ENCODE measurements at regions not wholly inside any gene's neighbourhood (a gene's known extent, or its start where the extent isn't known, plus 50 kb on each side); places are given as distances from the start of the nearest gene placed in this dataset.
"Not testable (repeated sequence)": the region's sequence is repeated elsewhere in the genome, so short reads cannot be mapped to it uniquely, and the experiment has no call there.

DNA sequence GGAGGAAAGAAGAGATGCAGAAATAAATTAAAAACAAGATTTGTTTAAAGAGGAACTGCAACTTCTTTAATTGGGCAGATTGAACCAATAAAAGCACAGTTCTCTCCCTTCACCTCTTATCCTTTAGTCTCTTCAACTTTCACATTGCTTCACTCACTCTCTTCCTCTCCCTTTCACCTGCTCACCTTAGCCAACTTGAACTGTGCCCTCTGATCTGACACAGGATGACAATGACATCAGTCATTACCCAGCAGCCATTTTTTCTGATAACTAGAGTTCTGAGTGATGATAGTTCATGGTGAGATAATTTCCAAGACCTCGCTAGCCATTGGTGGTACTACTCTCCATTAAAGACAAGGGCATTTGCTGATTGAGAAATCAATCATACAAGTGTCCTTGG, 134.9 kb upstream of the NBPF26 start:
- not testable (repeated sequence) for ATAC-seq, H3K4me3 Mint-ChIP-seq, H3K27ac Mint-ChIP-seq, H3K9me3 Mint-ChIP-seq, H3K27me3 Mint-ChIP-seq, H3K4me1 Mint-ChIP-seq, H3K36me3 Mint-ChIP-seq

DNA sequence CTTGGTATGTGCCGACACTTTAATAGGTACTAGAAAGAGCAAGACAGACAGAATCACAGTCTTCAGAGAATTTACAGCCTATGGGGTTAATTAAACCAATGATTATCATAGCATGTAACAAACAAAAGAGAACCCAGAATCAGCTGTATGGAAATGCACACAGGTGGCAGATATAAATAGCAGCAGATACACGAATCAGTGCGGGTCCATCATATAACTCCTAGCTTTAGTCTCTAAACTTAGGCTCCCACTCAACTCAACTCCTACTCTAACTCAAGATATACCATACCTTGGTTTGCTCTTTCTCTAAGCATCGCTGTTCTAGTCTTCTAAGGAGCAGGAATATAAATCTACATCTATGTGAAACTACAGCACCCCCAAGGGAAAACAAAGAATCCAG, 132.0 kb upstream of the NBPF26 start:
- not testable (repeated sequence) for H3K27me3 Mint-ChIP-seq, H3K27ac Mint-ChIP-seq, H3K9me3 Mint-ChIP-seq, H3K4me1 Mint-ChIP-seq, H3K36me3 Mint-ChIP-seq, H3K4me3 Mint-ChIP-seq
- peak; percentile 60 for ATAC-seq

DNA sequence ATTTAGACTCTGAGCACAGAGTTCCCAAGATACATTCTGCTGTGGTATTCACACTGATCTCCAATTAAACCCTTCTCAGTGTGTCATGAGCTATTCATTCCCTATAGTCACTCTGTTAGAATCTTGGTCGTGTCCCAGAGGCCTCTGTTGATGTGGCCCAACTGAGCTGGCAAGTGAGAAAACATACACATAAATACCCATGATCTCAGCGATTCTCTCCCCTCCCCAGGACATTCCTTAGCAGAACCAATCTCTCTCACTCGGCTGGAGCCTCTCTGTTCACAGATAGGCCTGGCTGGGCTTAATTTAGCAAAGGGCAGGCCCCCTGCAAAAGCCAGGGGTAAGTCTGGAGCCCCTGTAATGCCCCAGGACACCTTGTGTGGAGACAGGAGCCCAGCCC, 130.8 kb upstream of the NBPF26 start:
- not testable (repeated sequence) for H3K4me3 Mint-ChIP-seq, H3K27ac Mint-ChIP-seq, H3K9me3 Mint-ChIP-seq, H3K4me1 Mint-ChIP-seq, ATAC-seq, H3K27me3 Mint-ChIP-seq, H3K36me3 Mint-ChIP-seq

DNA sequence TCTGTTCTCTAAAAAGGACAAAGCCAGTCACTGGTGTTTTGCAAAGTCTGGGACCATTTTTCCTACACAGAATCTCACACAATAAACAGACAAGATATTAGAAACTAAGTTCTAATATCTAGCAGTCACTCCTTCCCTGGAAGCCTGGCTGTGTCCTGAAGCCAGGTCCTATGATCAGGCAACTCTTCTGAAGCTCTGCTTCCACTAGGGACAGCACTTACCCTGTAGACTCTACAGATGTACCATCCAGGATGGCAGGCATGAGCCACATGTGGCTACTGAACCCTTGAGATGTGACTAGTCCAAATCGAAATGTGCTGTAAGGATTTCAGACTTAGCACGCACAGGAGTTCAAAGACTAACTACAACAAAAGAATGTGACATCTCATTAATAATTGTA, 130.1 kb upstream of the NBPF26 start:
- H3K36me3 Mint-ChIP-seq, ATAC-seq, H3K27me3 Mint-ChIP-seq, H3K4me3 Mint-ChIP-seq, H3K4me1 Mint-ChIP-seq, H3K9me3 Mint-ChIP-seq, H3K27ac Mint-ChIP-seq: not testable (repeated sequence)

DNA sequence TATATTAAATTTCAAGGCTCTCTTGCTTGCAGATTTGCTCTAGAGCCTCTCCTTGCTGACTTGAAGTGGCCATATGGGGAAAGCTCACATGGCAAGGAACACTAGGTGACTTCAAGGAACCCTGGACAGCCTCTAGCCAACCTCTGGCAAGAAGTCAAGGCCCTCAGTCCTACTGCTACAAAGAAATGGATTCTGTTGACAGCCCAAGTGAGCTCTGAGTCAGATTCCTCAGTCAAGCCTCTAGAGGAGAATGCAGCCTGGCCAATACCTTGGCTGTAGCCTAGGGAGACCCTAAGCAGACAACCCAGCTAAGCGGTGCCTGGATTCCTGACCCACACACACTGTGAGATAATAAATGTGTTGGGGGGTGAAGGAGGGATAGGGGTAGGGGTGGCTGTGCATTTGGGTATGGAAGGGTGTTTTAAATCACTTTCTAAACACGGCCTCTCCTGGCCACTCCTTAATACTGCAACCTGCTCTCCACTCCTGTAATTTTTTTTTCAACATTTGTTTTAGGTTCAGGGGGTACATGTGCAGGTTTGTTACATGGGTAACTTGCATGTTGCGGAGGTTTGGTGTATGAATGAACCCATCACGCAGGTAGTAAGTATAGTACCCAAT, 125.3 kb upstream of the NBPF26 start:
- not testable (repeated sequence) for H3K9me3 Mint-ChIP-seq, H3K4me1 Mint-ChIP-seq, H3K4me3 Mint-ChIP-seq, ATAC-seq, H3K36me3 Mint-ChIP-seq, H3K27me3 Mint-ChIP-seq, H3K27ac Mint-ChIP-seq

DNA sequence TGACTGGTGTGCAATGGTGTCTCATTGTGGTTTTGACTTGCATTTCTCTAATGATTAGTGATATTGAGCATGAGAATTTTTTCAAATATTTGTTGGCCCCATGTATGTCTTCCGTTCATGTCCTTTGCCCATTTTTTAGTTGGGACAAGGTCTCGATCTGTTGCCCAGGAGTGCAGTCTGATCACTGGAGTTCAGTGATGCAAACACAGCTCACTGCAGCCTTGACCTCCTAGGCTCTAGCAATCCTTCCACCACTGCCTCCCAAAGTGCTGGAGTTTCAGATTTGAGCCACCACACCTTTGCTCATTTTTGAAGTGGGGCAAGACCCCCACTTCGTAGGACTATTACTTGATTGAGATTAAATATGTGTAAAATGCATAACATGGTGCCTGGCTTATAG, 124.2 kb upstream of the NBPF26 start:
- not testable (repeated sequence) for H3K9me3 Mint-ChIP-seq, ATAC-seq, H3K4me3 Mint-ChIP-seq, H3K36me3 Mint-ChIP-seq, H3K27ac Mint-ChIP-seq, H3K4me1 Mint-ChIP-seq, H3K27me3 Mint-ChIP-seq

DNA sequence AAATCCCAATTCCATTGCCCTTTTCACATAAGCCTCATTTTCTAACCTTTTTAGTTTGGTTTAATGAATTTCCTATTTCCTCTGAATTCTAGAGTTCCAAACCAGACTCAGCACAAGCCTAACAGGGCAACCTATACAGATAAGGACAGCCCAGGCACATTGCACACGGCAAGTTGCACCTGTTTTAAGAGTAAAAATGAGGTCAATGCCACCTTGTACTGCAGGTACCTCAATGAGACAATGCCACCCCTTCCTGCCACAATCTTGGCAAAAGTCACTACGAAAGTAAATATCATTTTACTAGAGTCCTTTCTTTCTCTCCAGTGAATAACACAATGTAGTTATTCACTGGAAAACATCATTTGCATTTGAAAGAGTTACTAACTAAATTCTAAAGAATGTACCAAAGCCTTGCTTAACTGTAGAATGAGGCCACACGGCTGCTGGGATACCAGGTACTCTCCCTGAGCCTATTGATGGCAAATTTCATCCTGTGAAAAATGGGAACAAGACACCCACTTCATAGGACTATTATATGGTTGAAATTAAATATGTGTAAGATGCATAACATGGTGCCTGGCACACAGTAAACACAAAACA, 123.2 kb upstream of the NBPF26 start:
- H3K4me3 Mint-ChIP-seq, H3K36me3 Mint-ChIP-seq, H3K27ac Mint-ChIP-seq, H3K4me1 Mint-ChIP-seq, H3K27me3 Mint-ChIP-seq, ATAC-seq, H3K9me3 Mint-ChIP-seq: not testable (repeated sequence)

DNA sequence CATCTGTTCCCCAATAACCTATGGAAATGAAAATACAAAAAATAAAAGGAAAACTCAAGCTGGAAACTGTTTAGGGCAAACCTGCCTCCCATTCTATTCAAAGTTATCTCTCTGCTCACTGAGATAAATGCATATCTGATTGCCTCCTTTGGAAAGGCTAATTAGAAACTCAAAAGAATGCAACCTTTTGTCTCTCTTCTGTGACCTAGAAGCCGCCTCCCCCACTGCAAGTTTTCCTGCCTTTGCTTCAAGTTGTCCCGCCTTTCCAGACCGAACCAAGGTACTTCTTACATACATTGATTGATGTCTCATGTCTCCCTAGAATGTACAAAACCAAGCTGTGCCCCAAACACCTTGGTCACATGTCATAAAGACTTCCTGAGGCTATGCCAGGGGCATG, 115.9 kb upstream of the NBPF26 start:
- not testable (repeated sequence) for H3K27me3 Mint-ChIP-seq, ATAC-seq, H3K9me3 Mint-ChIP-seq, H3K4me3 Mint-ChIP-seq, H3K36me3 Mint-ChIP-seq, H3K27ac Mint-ChIP-seq, H3K4me1 Mint-ChIP-seq

DNA sequence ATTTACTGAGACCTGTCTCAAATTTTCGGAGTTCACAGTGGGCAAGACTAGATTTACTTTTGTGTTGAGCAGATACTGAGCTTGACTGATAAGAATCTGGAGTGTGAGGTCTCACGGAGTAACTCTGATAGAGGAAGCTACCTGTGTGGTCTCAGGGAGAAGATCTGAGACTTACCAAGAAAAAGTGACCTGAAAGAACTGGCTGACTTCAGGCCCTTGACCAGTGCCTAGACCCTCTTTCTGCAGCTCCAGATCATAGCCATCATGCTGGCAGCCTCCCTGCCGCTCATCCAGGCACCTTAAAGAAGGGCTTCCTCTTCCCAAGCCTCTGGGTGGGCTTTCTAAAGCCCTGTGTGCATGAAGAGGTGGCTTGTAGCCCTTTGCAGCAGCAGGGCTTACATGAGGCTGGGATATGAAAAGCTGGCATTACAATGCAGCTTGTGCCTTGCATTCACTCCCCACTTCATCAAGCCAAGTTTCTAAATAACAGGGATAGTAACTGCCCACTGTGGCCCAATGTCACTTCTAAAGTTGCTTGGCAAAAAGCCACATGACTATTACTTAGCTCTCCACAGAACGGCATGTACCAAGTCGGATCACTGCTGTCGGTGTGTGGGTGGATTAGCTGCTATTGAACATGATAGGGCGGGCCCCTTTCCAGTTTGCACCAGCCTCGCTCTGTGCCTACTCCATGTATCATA, 115.3 kb upstream of the NBPF26 start:
- ATAC-seq = peak; percentile 27
- H3K27me3 Mint-ChIP-seq, H3K4me3 Mint-ChIP-seq, H3K4me1 Mint-ChIP-seq, H3K9me3 Mint-ChIP-seq, H3K27ac Mint-ChIP-seq, H3K36me3 Mint-ChIP-seq: not testable (repeated sequence)

DNA sequence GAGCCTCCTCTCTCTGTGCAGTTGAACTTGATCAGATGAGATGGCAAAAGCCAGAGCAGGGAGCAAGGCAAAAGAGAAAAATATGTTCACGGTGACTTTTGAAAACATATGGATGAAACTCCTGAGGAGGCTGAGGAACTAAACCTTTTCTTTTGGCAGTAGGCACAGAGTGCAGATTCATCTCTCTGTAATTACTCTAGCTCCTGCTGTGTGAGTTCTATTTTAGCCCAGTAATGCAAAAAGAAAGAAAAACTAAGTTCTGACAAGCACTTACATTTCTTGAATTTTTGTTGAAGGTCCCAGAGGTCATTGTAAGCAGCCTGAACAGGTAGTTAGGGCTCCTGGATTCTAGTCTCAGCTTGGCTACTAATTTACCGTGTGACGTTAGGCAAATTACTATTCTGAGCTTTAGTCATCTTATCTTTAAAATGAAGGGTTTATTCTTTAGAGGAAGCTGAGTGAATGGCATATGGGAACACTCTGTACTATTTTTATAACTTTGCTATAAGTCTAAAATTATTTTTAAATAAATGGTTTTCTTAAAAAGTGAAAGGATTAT, 114.7 kb upstream of the NBPF26 start:
- not testable (repeated sequence) for H3K36me3 Mint-ChIP-seq, H3K27me3 Mint-ChIP-seq, ATAC-seq, H3K4me3 Mint-ChIP-seq, H3K9me3 Mint-ChIP-seq, H3K27ac Mint-ChIP-seq, H3K4me1 Mint-ChIP-seq

DNA sequence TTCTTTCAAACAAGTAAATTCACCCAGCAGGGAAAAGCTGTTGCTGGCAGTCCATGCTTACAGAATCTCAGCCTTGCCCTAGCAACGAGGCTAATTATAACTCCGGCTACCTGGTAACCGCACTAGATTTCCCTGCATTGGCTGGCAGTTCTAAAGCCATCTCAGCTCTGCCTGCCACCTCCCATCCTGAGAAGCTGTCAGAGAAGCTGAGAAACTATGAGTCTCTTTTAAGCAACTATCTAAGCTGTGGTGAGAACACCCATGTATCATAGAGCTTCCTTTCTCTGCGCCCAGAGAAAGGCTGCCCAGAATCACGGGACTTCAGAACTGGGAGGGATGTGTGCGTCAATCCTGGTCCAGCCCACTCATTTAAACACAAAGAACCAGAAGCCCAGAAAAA, 113.9 kb upstream of the NBPF26 start:
- not testable (repeated sequence) for ATAC-seq, H3K36me3 Mint-ChIP-seq, H3K9me3 Mint-ChIP-seq, H3K27ac Mint-ChIP-seq, H3K4me1 Mint-ChIP-seq, H3K27me3 Mint-ChIP-seq, H3K4me3 Mint-ChIP-seq

DNA sequence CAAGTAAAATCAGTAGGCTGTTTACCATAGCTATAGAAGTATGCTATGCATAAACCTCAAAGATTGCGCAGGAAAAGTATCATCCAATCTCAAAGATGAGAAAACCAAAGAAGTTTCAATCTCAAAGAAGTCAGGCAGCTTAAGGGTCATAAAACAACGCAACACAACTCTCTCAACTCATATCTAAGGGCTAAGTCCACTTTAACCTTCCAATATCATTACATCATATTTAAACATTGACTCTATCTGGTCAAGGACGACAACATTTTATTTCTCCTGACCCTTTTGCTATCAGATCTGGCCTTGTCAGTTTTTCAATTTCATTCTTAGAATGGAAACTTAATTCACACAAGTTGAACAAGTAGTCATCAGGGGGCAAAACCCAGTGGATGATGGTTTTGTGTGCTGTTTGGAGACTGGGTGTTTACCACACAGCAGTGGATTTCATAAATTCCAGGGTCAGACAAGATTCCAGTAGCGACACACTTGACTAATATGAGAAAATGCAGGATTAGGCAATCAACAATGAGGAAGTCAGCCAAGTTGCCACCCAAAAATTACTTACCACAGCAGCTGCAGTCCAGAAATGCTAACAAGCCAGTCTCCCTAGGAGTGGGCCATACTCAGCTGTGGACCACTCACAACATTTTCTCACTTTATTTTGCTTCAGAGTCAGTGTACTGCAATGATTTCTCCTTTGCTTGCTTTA, 108.7 kb upstream of the NBPF26 start:
- not testable (repeated sequence) for ATAC-seq, H3K27me3 Mint-ChIP-seq, H3K4me1 Mint-ChIP-seq, H3K27ac Mint-ChIP-seq, H3K9me3 Mint-ChIP-seq, H3K36me3 Mint-ChIP-seq, H3K4me3 Mint-ChIP-seq

DNA sequence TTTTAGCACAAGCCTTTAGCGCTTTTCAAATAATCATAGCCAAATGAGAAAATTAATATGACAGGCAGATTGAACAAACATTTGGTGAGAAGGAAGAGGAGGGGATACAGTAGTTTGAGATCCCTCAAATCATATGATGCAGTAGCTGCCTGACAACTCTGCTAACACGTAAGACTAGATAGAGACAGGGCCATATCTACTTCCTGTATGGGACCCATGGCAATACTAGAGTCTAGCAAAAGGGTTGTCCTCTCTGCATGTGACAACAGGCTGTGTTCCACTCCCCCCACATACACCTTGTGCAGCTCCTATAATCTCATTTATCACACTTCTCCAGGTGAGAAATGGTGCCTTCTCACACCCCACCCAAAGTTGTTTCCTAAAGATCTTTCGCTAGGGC, 106.3 kb upstream of the NBPF26 start:
- H3K36me3 Mint-ChIP-seq, H3K4me1 Mint-ChIP-seq, H3K9me3 Mint-ChIP-seq, H3K27me3 Mint-ChIP-seq, H3K27ac Mint-ChIP-seq, ATAC-seq, H3K4me3 Mint-ChIP-seq: not testable (repeated sequence)

DNA sequence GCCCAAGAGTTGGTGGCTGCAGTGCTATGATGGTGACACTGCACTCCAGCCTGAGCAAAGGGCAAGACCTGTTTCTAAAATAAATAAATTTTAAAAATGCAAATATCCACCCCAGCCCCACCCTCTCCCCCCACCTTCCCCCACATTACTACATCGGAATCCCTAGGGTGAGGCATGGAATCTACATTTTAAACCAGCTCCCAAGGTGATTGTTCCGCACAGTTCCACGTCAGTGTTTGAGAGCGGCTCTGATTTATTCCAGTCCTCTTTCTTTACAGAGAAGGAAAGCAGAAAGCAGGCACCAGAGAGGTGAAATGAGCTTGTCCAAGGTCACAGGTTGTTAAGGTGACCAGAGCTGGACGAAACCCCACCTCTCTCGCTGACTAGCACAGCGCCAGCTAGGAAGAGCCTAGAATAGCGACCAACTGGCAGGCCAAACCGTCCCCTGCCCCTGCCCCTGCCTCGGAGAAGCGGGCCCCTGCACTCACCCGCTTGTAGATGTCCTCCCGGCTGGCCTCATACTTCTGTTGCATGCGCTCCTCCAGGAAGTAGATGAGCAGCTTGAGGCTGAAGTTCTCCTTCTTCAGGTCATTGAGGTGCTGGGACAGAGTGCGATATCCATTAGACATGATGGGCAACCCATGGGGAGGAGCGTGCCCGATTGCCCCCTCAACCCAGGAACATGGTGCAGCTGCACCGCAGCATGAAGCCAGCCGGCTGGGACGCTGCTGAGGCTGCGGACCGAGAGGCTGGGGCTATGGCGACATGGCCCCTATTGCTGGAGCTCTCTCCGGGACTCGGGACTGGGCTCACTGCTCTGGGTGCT, 103.7 kb upstream of the NBPF26 start:
- not testable (repeated sequence) for H3K4me3 Mint-ChIP-seq, H3K27ac Mint-ChIP-seq, H3K4me1 Mint-ChIP-seq, H3K36me3 Mint-ChIP-seq, ATAC-seq, H3K9me3 Mint-ChIP-seq, H3K27me3 Mint-ChIP-seq

DNA sequence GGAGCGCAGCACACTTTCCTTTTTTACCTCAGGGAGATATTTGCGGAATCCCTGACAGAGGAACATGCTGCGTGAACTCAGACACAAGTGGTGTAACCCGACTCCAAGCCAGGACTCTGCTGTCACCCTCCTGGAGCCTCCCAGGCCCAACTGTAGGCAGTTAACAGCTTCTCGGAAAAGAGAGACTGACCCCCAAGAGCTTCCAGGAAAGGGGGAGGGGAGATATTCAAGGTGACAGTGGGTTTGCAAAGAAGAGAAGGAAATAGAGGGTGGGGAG, 103.1 kb upstream of the NBPF26 start:
- not testable (repeated sequence) for H3K27ac Mint-ChIP-seq, H3K4me1 Mint-ChIP-seq, H3K9me3 Mint-ChIP-seq, H3K4me3 Mint-ChIP-seq, ATAC-seq, H3K27me3 Mint-ChIP-seq, H3K36me3 Mint-ChIP-seq
